ENCODE measurements at regions not wholly inside any gene's neighbourhood (a gene's known extent, or its start where the extent isn't known, plus 50 kb on each side); places are given as distances from the start of the nearest gene placed in this dataset.

DNA sequence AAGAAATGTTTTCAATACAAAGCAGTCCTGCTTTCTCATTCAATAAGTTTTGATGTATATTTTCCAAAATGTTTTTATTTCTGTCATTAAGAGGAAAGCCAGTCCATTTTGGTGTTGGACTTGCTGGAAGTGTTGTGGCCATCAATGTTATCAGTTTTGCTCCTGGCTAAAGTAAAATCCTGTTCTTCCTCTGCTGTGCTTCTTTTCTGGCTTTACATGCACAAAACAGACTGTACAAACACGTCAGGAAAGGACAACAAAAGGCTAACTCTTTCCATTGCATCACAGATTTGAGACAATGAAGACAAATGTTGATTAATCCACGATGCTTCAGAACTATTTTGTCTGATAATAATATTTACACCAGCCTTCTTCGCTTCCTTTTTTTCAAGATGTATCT is 735.4 kb downstream of the LTN1 start:
- Histone ChIP-seq H3K27me3 (ENCODE audit: control insufficient read depth in 2 of 2, insufficient read depth in 2 of 2, low read length in 2 of 2) (no peaks in the 10 kb centered on the region), H3K36me3 (ENCODE audit: control insufficient read depth, insufficient read depth, low read length) (no peaks in the 10 kb centered on the region), H4K20me1 (replicated peaks; ENCODE audit: control insufficient read depth, insufficient read depth, low read length) (no peaks in the 10 kb centered on the region), H2AFZ (ENCODE audit: low read depth, low read length) (no peak overlapping the region), H3K9ac (ENCODE audit: insufficient read depth in 1 of 2, low read depth in 2 of 2, low read length in 2 of 2) (no peak overlapping the region), H3K79me2 (ENCODE audit: control insufficient read depth, insufficient read depth, low read length) (no peaks in the 10 kb centered on the region), H3K9me1 (ENCODE audit: control insufficient read depth, insufficient read depth, low read length) (no peaks in the 10 kb centered on the region), H3K4me1 (replicated peaks in 1 of 2; ENCODE audit: control insufficient read depth in 2 of 2, insufficient read depth in 2 of 2, low read length in 2 of 2) (no peaks in the 10 kb centered on the region), H3K27ac (ENCODE audit: extremely low read depth, low read depth, low read length) (no peak overlapping the region), H3K4me2 (ENCODE audit: insufficient read depth, low read length) (no peak overlapping the region), H3K9me3 (replicated peaks; ENCODE audit: control insufficient read depth, insufficient read depth, low read depth, low read length) (no peaks in the 10 kb centered on the region), H3K4me3 (no peak overlapping the region)
- no peak for ATAC-seq
- intact Hi-C loops (cut with micrococcal nuclease) (no loop called here), in situ Hi-C loops (cut with MboI) (no loop called here)
- BruUV-seq (replicated peaks), result no TSS peak
- FAIRE-seq, result no peak
- ChIA-PET CTCF (ENCODE audit: low intra/inter-chr PET ratio) (no interaction called here), POLR2A (no interaction called here)
- no peak for DNase-seq (ENCODE audit: extremely low read depth in 1 of 4, low spot score in 3 of 4)
- 0% methylated on average over 3 of the region's 3 CpGs for WGBS (ENCODE audit: insufficient coverage, low coverage, missing lambda C conversion rate)
- TF ChIP-seq SMARCB1 (IDR thresholded peaks at IDR 0.05; ENCODE audit: insufficient read length, low read depth) (no peak), TCF3 (CRISPR knock-in tag; IDR thresholded peaks at IDR 0.05) (no peak), NELFE (IDR thresholded peaks at IDR 0.05; ENCODE audit: insufficient read depth, insufficient read length) (no peak), SLC30A9 (CRISPR knock-in tag; IDR thresholded peaks at IDR 0.05) (no peak)
- TF ChIP-seq, protein P1, sequence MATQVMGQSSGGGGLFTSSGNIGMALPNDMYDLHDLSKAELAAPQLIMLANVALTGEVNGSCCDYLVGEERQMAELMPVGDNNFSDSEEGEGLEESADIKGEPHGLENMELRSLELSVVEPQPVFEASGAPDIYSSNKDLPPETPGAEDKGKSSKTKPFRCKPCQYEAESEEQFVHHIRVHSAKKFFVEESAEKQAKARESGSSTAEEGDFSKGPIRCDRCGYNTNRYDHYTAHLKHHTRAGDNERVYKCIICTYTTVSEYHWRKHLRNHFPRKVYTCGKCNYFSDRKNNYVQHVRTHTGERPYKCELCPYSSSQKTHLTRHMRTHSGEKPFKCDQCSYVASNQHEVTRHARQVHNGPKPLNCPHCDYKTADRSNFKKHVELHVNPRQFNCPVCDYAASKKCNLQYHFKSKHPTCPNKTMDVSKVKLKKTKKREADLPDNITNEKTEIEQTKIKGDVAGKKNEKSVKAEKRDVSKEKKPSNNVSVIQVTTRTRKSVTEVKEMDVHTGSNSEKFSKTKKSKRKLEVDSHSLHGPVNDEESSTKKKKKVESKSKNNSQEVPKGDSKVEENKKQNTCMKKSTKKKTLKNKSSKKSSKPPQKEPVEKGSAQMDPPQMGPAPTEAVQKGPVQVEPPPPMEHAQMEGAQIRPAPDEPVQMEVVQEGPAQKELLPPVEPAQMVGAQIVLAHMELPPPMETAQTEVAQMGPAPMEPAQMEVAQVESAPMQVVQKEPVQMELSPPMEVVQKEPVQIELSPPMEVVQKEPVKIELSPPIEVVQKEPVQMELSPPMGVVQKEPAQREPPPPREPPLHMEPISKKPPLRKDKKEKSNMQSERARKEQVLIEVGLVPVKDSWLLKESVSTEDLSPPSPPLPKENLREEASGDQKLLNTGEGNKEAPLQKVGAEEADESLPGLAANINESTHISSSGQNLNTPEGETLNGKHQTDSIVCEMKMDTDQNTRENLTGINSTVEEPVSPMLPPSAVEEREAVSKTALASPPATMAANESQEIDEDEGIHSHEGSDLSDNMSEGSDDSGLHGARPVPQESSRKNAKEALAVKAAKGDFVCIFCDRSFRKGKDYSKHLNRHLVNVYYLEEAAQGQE (IDR thresholded peaks at IDR 0.05; ENCODE audit: borderline replicate concordance), result no peak
- TF ChIP-seq, protein P1 (CRISPR knock-in tag; IDR thresholded peaks at IDR 0.05; ENCODE audit: low read depth), result no peak
- TF ChIP-seq, protein P2, sequence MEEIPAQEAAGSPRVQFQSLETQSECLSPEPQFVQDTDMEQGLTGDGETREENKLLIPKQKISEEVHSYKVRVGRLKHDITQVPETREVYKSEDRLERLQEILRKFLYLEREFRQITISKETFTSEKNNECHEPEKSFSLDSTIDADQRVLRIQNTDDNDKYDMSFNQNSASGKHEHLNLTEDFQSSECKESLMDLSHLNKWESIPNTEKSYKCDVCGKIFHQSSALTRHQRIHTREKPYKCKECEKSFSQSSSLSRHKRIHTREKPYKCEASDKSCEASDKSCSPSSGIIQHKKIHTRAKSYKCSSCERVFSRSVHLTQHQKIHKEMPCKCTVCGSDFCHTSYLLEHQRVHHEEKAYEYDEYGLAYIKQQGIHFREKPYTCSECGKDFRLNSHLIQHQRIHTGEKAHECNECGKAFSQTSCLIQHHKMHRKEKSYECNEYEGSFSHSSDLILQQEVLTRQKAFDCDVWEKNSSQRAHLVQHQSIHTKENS (CRISPR knock-in tag; IDR thresholded peaks at IDR 0.05), result no peak
- TF ChIP-seq, protein P3, sequence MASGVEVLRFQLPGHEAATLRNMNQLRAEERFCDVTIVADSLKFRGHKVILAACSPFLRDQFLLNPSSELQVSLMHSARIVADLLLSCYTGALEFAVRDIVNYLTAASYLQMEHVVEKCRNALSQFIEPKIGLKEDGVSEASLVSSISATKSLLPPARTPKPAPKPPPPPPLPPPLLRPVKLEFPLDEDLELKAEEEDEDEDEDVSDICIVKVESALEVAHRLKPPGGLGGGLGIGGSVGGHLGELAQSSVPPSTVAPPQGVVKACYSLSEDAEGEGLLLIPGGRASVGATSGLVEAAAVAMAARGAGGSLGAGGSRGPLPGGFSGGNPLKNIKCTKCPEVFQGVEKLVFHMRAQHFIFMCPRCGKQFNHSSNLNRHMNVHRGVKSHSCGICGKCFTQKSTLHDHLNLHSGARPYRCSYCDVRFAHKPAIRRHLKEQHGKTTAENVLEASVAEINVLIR (CRISPR knock-in tag; IDR thresholded peaks at IDR 0.05), result no peak
- TF ChIP-seq, protein P4, sequence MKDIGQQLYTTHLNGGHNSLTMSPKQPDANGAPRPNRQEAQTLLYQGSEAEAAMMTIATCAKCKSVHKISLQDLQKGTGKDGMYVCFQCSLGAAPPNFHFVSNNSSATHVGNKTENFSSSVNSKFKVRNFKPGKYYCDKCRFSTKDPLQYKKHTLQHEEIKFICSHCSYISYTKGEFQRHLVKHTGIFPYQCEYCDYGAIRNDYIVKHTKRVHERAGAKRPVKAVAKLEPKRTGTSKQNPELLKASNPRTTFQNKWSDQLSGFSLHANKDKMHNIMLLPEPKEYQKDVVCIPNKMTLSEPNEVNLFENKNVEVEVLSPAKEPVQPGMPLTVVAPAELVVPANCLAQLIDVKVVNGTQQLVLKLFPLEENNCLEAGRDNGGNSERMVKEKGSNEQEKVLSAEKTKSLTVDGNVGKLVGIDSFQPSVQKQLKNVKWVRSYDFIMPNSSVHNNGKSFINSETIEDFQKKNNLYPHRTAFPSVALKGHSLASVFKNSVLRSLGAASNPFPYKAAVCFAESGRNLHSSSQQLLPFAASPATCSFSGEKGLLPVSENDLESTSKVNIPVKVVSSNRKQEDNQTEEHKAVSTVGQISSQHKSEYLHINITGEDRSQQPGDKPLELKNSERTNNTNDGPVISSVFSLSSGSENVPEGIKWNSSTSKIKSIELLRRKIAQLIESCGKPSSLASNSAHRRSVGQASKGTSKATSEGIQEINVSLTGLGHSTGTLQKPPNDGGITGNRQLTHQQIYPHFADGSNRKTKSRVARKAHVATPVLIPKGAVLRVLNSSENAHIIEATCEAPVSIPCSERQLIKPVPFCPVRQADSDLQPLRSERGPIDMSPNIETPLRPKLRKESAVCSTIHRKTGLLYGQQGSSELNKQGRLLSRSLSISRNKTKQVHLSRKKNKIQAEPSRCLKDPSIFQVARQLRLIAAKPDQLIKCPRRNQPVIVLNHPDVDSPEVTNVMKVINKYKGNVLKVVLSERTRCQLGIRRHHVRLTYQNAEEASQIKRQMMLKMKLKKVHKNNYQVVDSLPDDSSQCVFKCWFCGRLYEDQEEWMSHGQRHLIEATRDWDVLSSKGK (CRISPR knock-in tag; IDR thresholded peaks at IDR 0.05), result no peak
